WTC11 (cell line): ENCODE measurements at regions not wholly inside any gene's neighbourhood (a gene's known extent, or its start where the extent isn't known, plus 50 kb on each side); places are given as distances from the start of the nearest gene placed in this dataset.

Source experiments
- ATAC-seq: fragments of 200-7000 bp; cut with Tn5 transposase; 2 replicates; pipeline ENCODE4 v1.10.0; 2021; ENCODE audit warnings: mild to moderate bottlenecking, moderate library complexity
- CTCF ChIA-PET: fragments of 300-600 bp; sonication (Branson Sonifier 250); formaldehyde crosslinking; loops from one replicate; lab custom pipeline; 2021; ENCODE audit warnings: antibody characterized with exemption; lab: Charles Lee
- POLR2A ChIA-PET: fragments of 350-600 bp; sonication (Branson Sonifier 250); formaldehyde crosslinking; loops from one replicate; lab custom pipeline; 2021; ENCODE audit warnings: antibody characterized with exemption; lab: Charles Lee
- DNase-seq: peaks from one replicate; pipeline ENCODE4 v3.0.0; 2021; ENCODE audit warnings: low spot score
- H3K27ac Mint-ChIP-seq: 2 replicates; pipeline ENCODE4 v1.8.0; 2021; ENCODE audit warnings: mixed read lengths
- H3K27me3 Mint-ChIP-seq: 2 replicates; pipeline ENCODE4 v1.8.0; 2021; ENCODE audit warnings: low read depth, mild to moderate bottlenecking, moderate library complexity, mixed read lengths
- H3K36me3 Mint-ChIP-seq: 2 replicates; pipeline ENCODE4 v1.8.0; 2021; ENCODE audit warnings: mixed read lengths
- H3K4me1 Mint-ChIP-seq: 2 replicates; pipeline ENCODE4 v1.8.0; 2022; ENCODE audit warnings: mixed read lengths
- H3K4me3 Mint-ChIP-seq: 2 replicates; pipeline ENCODE4 v1.8.0; 2021; ENCODE audit warnings: mild to moderate bottlenecking, moderate library complexity, mixed read lengths
- H3K9me3 Mint-ChIP-seq: 2 replicates; pipeline ENCODE4 v1.8.0; 2021; ENCODE audit warnings: mixed read lengths
- AR ChIP-seq: fragments of 250-450 bp; sonication (Bioruptor Pico); IDR thresholded peaks from 2 replicates; pipeline ENCODE4 v1.9.0; 2021; ENCODE audit warnings: mild to moderate bottlenecking
- CREB1 ChIP-seq: sonication (generic); formaldehyde crosslinking; IDR thresholded peaks from 2 replicates; pipeline ENCODE4 v1.8.0; 2023; ENCODE audit warnings: mild to moderate bottlenecking, missing genetic modification reagents
- E2F4 ChIP-seq: sonication (generic); formaldehyde crosslinking; IDR thresholded peaks from 2 replicates; pipeline ENCODE4 v1.8.1; 2022; ENCODE audit warnings: low read depth, mild to moderate bottlenecking, moderate library complexity, missing genetic modification reagents, borderline replicate concordance
- FOXJ3 ChIP-seq: sonication (generic); formaldehyde crosslinking; IDR thresholded peaks from 2 replicates; pipeline ENCODE4 v1.9.0; 2021; ENCODE audit warnings: missing genetic modification reagents, mild to moderate bottlenecking, borderline replicate concordance
- KAT7 ChIP-seq: sonication (generic); formaldehyde crosslinking; IDR thresholded peaks from 2 replicates; pipeline ENCODE4 v1.8.1; 2023; ENCODE audit warnings: missing genetic modification reagents, mild to moderate bottlenecking, borderline replicate concordance
- NFYB ChIP-seq: sonication (generic); formaldehyde crosslinking; conservative IDR thresholded peaks from 2 replicates; pipeline ENCODE4 v1.8.0; 2022; ENCODE audit warnings: low read depth, missing genetic modification reagents
- PREB ChIP-seq: sonication (generic); formaldehyde crosslinking; IDR thresholded peaks from 2 replicates; pipeline ENCODE4 v1.8.1; 2022; ENCODE audit warnings: mild to moderate bottlenecking, missing genetic modification reagents, moderate library complexity, borderline replicate concordance
- RELA ChIP-seq: sonication (generic); formaldehyde crosslinking; IDR thresholded peaks from 2 replicates; pipeline ENCODE4 v1.8.1; 2022; ENCODE audit warnings: missing genetic modification reagents, mild to moderate bottlenecking, borderline replicate concordance
- STAT6 ChIP-seq: sonication (generic); formaldehyde crosslinking; conservative IDR thresholded peaks from 2 replicates; pipeline ENCODE4 v1.8.1; 2023; ENCODE audit warnings: mild to moderate bottlenecking, low read depth, missing genetic modification reagents, moderate library complexity
- TCF7 ChIP-seq: sonication (generic); formaldehyde crosslinking; IDR thresholded peaks from 2 replicates; pipeline ENCODE4 v1.8.0; 2022; ENCODE audit warnings: mild to moderate bottlenecking, low read depth, missing genetic modification reagents, moderate library complexity
- USF1 ChIP-seq: sonication (generic); formaldehyde crosslinking; IDR thresholded peaks from 2 replicates; pipeline ENCODE4 v1.8.0; 2022; ENCODE audit warnings: mild to moderate bottlenecking, missing genetic modification reagents
- ZBTB21 ChIP-seq: sonication (generic); formaldehyde crosslinking; IDR thresholded peaks from 2 replicates; pipeline ENCODE4 v1.8.1; 2023; ENCODE audit warnings: mild to moderate bottlenecking, missing genetic modification reagents, borderline replicate concordance
- ZNF138 ChIP-seq: sonication (generic); formaldehyde crosslinking; conservative IDR thresholded peaks from 2 replicates; pipeline ENCODE4 v1.8.1; 2022; ENCODE audit warnings: mild to moderate bottlenecking, moderate library complexity, missing genetic modification reagents
- ZNF281 ChIP-seq: sonication (generic); formaldehyde crosslinking; IDR thresholded peaks from 2 replicates; pipeline ENCODE4 v1.8.0; 2023; ENCODE audit warnings: mild to moderate bottlenecking, missing genetic modification reagents
- ZNF425 ChIP-seq: fragments of 250-450 bp; sonication (Bioruptor Pico); conservative IDR thresholded peaks from 2 replicates; pipeline ENCODE4 v1.9.0; 2021; ENCODE audit warnings: mild to moderate bottlenecking
- ZNF532 ChIP-seq: fragments of 250-450 bp; sonication (Bioruptor Pico); IDR thresholded peaks from 2 replicates; pipeline ENCODE4 v1.9.0; 2021; ENCODE audit warnings: mild to moderate bottlenecking, borderline replicate concordance

GRCh38 chr4:16377887-16378286, 151.6 kb upstream of the TAPT1 start (continued):
- TF ChIP-seq STAT6 (CRISPR knock-in tag) (no peak), TCF7 (CRISPR knock-in tag) (no peak)

GRCh38 chr4:16365036-16365569, 138.8 kb upstream of the TAPT1 start:
- no peak for ATAC-seq
- H3K9me3 Mint-ChIP-seq, result peaks cover 15% of the 10 kb centered on the region; the same call in 1 of the 2 replicates
- CTCF ChIA-PET, result no interaction called here
- H3K4me1 Mint-ChIP-seq, result no peaks in the 10 kb centered on the region
- no peaks in the 10 kb centered on the region for H3K27me3 Mint-ChIP-seq
- no peak overlapping the region for H3K27ac Mint-ChIP-seq
- H3K4me3 Mint-ChIP-seq, result no peak overlapping the region
- no peak for TF ChIP-seq ZNF281 (CRISPR knock-in tag)
- TF ChIP-seq USF1 (CRISPR knock-in tag), result no peak
- TF ChIP-seq AR, result no peak
- no peak for TF ChIP-seq ZNF138 (CRISPR knock-in tag)
- no peak for TF ChIP-seq E2F4
- no peak for TF ChIP-seq CREB1 (CRISPR knock-in tag)
- TF ChIP-seq NFYB (CRISPR knock-in tag), result no peak
- TF ChIP-seq ZNF425 (CRISPR knock-in tag), result no peak
- no peak for TF ChIP-seq ZBTB21
- TF ChIP-seq KAT7, result no peak
- TF ChIP-seq PREB, result no peak
- no peak for TF ChIP-seq RELA (CRISPR knock-in tag)
- TF ChIP-seq ZNF532 (CRISPR knock-in tag), result no peak
- TF ChIP-seq FOXJ3 (CRISPR knock-in tag), result no peak
- DNase-seq, result no peak
- POLR2A ChIA-PET, result no interaction called here
- H3K36me3 Mint-ChIP-seq, result no peaks in the 10 kb centered on the region
